Mesothelial cell of epicardium (in vitro differentiated cells): ENCODE measurements at regions not wholly inside any gene's neighbourhood (a gene's known extent, or its start where the extent isn't known, plus 50 kb on each side); places are given as distances from the start of the nearest gene placed in this dataset.

Experiments used
- DNase-seq, 2 experiments: peaks; one replicate each; pipeline ENCODE4 v3.0.0; 2021; ENCODE audit warnings: low spot score in 2 of 2; ENCODE audit not compliant: unreplicated experiment in 2 of 2
- H3K27ac Mint-ChIP-seq: 2 replicates; pipeline ENCODE4 v1.8.0; 2021; ENCODE audit warnings: mixed read lengths
- H3K27me3 Mint-ChIP-seq: 2 replicates; pipeline ENCODE4 v1.8.0; 2021; ENCODE audit warnings: low read depth, mixed read lengths
- H3K36me3 Mint-ChIP-seq: 2 replicates; pipeline ENCODE4 v1.8.0; 2021; ENCODE audit warnings: mixed read lengths
- H3K4me1 Mint-ChIP-seq: 2 replicates; pipeline ENCODE4 v1.8.0; 2021; ENCODE audit warnings: mixed read lengths
- H3K4me3 Mint-ChIP-seq: 2 replicates; pipeline ENCODE4 v1.8.0; 2021; ENCODE audit warnings: mild to moderate bottlenecking, moderate library complexity, mixed read lengths
- H3K9me3 Mint-ChIP-seq: 2 replicates; pipeline ENCODE4 v1.8.0; 2021; ENCODE audit warnings: mixed read lengths
- TF ChIP-seq, protein P1 (sequence below): fragments of 200-600 bp; sonication (generic); IDR thresholded peaks from one replicate; pipeline ENCODE4 v1.5.0; 2021; ENCODE audit warnings: antibody characterized with exemption; ENCODE audit not compliant: unreplicated experiment

DNA sequence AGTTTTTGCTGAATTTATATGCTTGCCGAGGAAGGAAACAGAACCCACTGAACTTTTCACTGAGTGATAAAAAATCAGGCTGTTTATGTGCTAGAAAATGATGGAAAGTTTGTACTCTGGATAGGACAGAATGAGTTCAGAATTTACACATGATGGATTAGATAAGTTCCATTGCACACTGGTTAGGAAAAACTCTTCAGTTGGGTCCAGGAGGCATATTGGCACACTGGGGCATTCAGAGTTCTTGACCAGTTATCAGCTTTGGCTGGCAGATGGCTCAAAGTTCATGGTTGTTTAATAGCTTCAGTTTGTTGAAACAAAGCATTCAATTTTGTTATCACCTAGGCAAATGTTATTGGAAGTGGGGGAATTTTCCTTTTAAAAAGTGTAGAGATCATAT, 613.3 kb upstream of the SYNCRIP start:
- H3K9me3 Mint-ChIP-seq, result no peaks in the 10 kb centered on the region
- no peaks in the 10 kb centered on the region for H3K36me3 Mint-ChIP-seq
- H3K4me3 Mint-ChIP-seq, result no peak overlapping the region
- DNase-seq, result no peak
- no peaks in the 10 kb centered on the region for H3K4me1 Mint-ChIP-seq
- peaks cover 9% of the 10 kb centered on the region for H3K27me3 Mint-ChIP-seq
- TF ChIP-seq, protein P1, sequence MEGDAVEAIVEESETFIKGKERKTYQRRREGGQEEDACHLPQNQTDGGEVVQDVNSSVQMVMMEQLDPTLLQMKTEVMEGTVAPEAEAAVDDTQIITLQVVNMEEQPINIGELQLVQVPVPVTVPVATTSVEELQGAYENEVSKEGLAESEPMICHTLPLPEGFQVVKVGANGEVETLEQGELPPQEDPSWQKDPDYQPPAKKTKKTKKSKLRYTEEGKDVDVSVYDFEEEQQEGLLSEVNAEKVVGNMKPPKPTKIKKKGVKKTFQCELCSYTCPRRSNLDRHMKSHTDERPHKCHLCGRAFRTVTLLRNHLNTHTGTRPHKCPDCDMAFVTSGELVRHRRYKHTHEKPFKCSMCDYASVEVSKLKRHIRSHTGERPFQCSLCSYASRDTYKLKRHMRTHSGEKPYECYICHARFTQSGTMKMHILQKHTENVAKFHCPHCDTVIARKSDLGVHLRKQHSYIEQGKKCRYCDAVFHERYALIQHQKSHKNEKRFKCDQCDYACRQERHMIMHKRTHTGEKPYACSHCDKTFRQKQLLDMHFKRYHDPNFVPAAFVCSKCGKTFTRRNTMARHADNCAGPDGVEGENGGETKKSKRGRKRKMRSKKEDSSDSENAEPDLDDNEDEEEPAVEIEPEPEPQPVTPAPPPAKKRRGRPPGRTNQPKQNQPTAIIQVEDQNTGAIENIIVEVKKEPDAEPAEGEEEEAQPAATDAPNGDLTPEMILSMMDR, result no peak
- no peak overlapping the region for H3K27ac Mint-ChIP-seq

DNA sequence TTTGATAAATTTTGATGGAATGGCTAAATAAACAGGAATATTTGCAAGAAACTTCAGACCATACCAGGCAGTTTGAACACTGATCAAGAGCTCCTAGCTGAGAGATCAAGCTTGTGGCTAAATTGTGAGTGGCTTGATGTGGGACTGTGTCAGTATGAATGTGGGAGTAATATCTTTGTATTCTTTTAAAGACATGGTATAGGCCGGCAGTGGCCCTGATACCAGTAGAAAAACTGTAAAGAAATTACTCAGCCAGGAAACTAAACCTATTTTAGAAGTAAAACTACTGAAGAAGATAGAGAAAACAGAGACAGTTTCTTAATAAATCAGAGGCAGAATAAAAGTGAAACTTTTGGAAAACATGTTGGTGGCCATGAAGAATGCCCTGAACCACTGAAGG, 608.4 kb upstream of the SYNCRIP start:
- H3K4me1 Mint-ChIP-seq, result peaks cover 14% of the 10 kb centered on the region

DNA sequence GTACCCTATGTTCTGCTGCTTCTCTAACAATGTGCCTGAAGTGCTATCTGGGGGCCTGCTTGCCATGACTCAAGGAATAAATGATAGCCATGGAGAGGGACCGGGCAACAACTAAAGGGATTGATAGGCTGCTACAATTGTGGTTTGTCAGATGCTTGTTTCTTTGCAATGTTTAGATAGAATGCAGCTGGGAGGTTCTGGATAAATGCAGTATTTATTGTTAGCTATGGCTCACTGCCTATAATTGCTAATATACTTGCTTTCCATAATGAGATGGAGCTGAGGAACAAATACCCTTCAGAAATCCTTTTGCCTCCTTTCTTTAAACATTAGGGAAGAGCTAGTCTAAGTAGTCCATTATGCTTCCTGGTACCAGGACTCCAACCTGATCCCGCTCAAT, 575.2 kb upstream of the SYNCRIP start:
- H3K9me3 Mint-ChIP-seq, result peaks cover 34% of the 10 kb centered on the region
- DNase-seq, result no peak
- peaks cover 10% of the 10 kb centered on the region for H3K4me1 Mint-ChIP-seq
- no peaks in the 10 kb centered on the region for H3K36me3 Mint-ChIP-seq
- no peak overlapping the region for H3K4me3 Mint-ChIP-seq
- TF ChIP-seq, protein P1, result no peak
- H3K27me3 Mint-ChIP-seq, result no peaks in the 10 kb centered on the region
- H3K27ac Mint-ChIP-seq, result no peak overlapping the region

More for the DNA sequence above, 608.4 kb upstream of the SYNCRIP start:
- DNase-seq, result no peak
- H3K27me3 Mint-ChIP-seq, result peaks cover 15% of the 10 kb centered on the region
- H3K4me3 Mint-ChIP-seq, result no peak overlapping the region
- TF ChIP-seq, protein P1, result no peak
- H3K9me3 Mint-ChIP-seq, result peaks cover 13% of the 10 kb centered on the region
- no peak overlapping the region for H3K27ac Mint-ChIP-seq
- H3K36me3 Mint-ChIP-seq, result no peaks in the 10 kb centered on the region

DNA sequence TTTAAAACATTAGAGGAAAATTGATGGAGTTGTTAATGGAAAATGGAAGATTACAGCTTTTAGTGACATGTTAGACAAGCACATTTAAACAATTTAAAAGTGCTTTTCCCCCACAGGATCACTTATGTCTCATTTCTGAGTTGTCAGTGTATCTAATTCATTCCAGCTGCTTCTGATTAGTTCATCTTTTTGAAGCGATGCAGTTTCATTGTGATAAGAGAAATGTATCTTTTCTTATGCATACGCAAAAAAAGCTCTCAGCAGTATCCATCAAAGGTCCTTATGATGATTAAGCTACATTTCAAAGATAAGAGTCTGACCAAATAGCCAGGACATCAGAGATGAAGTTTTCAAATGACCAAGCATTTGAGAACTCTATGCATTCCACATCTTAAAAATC, 572.6 kb upstream of the SYNCRIP start:
- Mint-ChIP-seq H3K27ac (no peak overlapping the region), H3K27me3 (no peaks in the 10 kb centered on the region), H3K4me3 (no peak overlapping the region), H3K36me3 (no peaks in the 10 kb centered on the region), H3K4me1 (peaks cover 10% of the 10 kb centered on the region), H3K9me3 (peaks cover 14% of the 10 kb centered on the region)
- DNase-seq, result no peak
- TF ChIP-seq, protein P1, result no peak

DNA sequence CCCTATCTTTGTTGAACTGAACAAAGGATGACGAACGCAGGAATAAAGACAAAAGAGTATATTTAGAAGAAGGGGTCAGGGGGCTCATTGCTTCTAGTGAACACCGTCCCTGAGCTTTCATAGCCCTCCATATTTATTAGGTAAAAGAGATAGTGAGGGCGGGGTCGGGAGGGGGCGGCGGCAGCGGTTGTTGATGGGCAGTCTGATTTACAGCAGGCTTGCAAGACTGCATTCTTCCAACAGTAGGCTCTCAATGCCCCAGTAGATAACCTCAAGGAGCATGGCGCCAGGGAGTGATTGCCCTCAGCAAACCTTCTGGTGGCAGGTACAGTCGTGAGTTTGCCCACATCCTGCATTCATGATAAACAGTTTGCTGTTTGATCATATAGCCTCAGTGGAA, 563.3 kb upstream of the SYNCRIP start:
- Mint-ChIP-seq H3K9me3 (peaks cover 25% of the 10 kb centered on the region), H3K27ac (no peak overlapping the region), H3K4me1 (no peaks in the 10 kb centered on the region), H3K4me3 (no peak overlapping the region), H3K36me3 (no peaks in the 10 kb centered on the region), H3K27me3 (no peaks in the 10 kb centered on the region)
- TF ChIP-seq, protein P1, result no peak
- no peak for DNase-seq

DNA sequence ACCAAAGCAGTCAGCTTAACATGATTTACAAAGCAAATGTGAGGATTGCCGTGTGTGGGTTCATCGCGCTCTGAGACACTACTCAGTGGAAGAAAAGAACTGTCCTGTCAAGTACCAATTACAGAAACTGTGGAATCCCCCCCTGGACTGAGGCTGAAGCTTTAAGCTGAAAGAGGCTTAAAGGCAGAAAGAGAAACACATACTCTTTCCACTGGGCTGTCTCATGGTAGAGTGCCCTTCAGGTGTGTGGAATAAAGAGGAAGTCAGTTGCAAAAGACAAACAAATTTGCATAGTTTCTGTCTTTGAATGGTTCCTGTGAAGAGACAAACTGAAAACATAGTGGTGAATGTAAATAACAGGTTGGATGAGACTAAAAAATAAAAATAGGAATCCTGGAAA, 560.4 kb upstream of the SYNCRIP start:
- H3K4me3 Mint-ChIP-seq, result no peak overlapping the region
- H3K4me1 Mint-ChIP-seq, result no peaks in the 10 kb centered on the region
- no peak overlapping the region for H3K27ac Mint-ChIP-seq
- no peaks in the 10 kb centered on the region for H3K27me3 Mint-ChIP-seq
- peaks cover 34% of the 10 kb centered on the region for H3K9me3 Mint-ChIP-seq
- TF ChIP-seq, protein P1, result no peak
- DNase-seq, result no peak
- peaks cover 2% of the 10 kb centered on the region for H3K36me3 Mint-ChIP-seq
